ENCODE measurements at regions not wholly inside any gene's neighbourhood (a gene's known extent, or its start where the extent isn't known, plus 50 kb on each side); places are given as distances from the start of the nearest gene placed in this dataset.

DNA sequence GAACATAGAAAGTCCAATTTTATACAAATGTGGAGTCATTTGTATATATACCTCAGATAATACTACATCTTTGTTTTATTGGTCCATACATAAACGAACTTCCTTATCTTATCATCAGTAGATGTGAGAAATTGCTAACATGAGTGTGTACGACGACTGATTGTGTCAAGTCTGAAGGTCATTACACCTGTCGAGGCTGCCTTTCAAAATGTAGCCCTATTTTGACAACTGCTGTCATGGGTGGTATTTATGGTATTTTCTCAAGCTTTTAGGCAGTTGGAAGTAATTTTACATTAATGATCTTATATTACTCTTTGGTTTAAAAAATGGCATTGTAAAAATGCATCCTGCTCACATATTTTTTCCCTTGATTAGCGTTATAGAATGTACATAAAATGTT, 183.7 kb upstream of the DNAJC19 start:
- no peaks in the 10 kb centered on the region for H3K36me3 ChIP-seq (ENCODE audit: control insufficient read depth, low read length)
- H3K9me2 ChIP-seq (replicated peaks; ENCODE audit: control insufficient read depth, low read length): no peaks in the 10 kb centered on the region
- H3K27ac ChIP-seq (ENCODE audit: low read depth, low read length): no peak overlapping the region
- H3F3A ChIP-seq (ENCODE audit: control insufficient read depth, insufficient read depth): no peaks in the 10 kb centered on the region
- H3K79me2 ChIP-seq (ENCODE audit: control insufficient read depth, low read length): no peaks in the 10 kb centered on the region
- H3K4me1 ChIP-seq (ENCODE audit: control insufficient read depth, low read length): no peaks in the 10 kb centered on the region
- no peaks in the 10 kb centered on the region for H3K9me3 ChIP-seq (ENCODE audit: control insufficient read depth, insufficient read depth, low read length)
- no peaks in the 10 kb centered on the region for H4K20me1 ChIP-seq (ENCODE audit: control insufficient read depth, insufficient read depth, low read depth, low read length)
- TF ChIP-seq, protein P1, sequence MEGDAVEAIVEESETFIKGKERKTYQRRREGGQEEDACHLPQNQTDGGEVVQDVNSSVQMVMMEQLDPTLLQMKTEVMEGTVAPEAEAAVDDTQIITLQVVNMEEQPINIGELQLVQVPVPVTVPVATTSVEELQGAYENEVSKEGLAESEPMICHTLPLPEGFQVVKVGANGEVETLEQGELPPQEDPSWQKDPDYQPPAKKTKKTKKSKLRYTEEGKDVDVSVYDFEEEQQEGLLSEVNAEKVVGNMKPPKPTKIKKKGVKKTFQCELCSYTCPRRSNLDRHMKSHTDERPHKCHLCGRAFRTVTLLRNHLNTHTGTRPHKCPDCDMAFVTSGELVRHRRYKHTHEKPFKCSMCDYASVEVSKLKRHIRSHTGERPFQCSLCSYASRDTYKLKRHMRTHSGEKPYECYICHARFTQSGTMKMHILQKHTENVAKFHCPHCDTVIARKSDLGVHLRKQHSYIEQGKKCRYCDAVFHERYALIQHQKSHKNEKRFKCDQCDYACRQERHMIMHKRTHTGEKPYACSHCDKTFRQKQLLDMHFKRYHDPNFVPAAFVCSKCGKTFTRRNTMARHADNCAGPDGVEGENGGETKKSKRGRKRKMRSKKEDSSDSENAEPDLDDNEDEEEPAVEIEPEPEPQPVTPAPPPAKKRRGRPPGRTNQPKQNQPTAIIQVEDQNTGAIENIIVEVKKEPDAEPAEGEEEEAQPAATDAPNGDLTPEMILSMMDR (IDR thresholded peaks at IDR 0.05; ENCODE audit: low read depth, low read length, poor library complexity, severe bottlenecking): no peak
- TF ChIP-seq EZH2phosphoT487 (IDR thresholded peaks at IDR 0.05; ENCODE audit: borderline replicate concordance, low read length): no peak
- peaks cover 2% of the 10 kb centered on the region; the same call in 1 of the 2 replicates for H3K27me3 ChIP-seq (ENCODE audit: control insufficient read depth, low read length)
- H3K4me3 ChIP-seq (ENCODE audit: low read length): no peak overlapping the region
- no peak overlapping the region for H3K4me2 ChIP-seq (ENCODE audit: low read length)

DNA sequence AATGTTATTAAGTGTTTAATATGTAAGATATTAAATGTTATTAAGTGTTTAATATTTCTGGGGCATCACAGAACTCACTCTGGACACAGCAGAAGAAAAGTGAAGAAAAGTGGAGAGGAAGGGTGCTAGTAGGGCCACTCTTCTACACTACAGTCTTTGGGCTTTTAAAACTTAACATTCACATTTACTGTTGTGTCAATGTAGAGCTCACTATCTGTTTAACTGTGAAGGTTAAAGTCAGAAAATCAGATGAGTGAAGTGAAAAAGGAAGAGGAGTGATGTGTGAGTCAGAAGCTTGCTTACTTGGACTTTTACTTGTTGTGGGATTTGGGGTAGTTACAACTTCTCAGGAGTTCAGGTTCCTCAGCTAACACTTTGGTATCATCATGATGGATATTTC, 145.3 kb upstream of the DNAJC19 start:
- Histone ChIP-seq H3K9me2 (replicated peaks; ENCODE audit: control insufficient read depth, low read length) (no peaks in the 10 kb centered on the region), H3K4me1 (ENCODE audit: control insufficient read depth, low read length) (no peaks in the 10 kb centered on the region), H3K27me3 (ENCODE audit: control insufficient read depth, low read length) (peaks cover 6% of the 10 kb centered on the region; the same call in 1 of the 2 replicates), H3K9me3 (ENCODE audit: control insufficient read depth, insufficient read depth, low read length) (no peaks in the 10 kb centered on the region), H3K27ac (ENCODE audit: low read depth, low read length) (no peak overlapping the region), H4K20me1 (ENCODE audit: control insufficient read depth, insufficient read depth, low read depth, low read length) (no peaks in the 10 kb centered on the region), H3K79me2 (ENCODE audit: control insufficient read depth, low read length) (no peaks in the 10 kb centered on the region), H3K4me3 (ENCODE audit: low read length) (no peak overlapping the region), H3F3A (ENCODE audit: control insufficient read depth, insufficient read depth) (no peaks in the 10 kb centered on the region), H3K4me2 (ENCODE audit: low read length) (no peak overlapping the region), H3K36me3 (ENCODE audit: control insufficient read depth, low read length) (no peaks in the 10 kb centered on the region)
- no peak for TF ChIP-seq EZH2phosphoT487 (IDR thresholded peaks at IDR 0.05; ENCODE audit: borderline replicate concordance, low read length)
- TF ChIP-seq, protein P1 (IDR thresholded peaks at IDR 0.05; ENCODE audit: low read depth, low read length, poor library complexity, severe bottlenecking): no peak

DNA sequence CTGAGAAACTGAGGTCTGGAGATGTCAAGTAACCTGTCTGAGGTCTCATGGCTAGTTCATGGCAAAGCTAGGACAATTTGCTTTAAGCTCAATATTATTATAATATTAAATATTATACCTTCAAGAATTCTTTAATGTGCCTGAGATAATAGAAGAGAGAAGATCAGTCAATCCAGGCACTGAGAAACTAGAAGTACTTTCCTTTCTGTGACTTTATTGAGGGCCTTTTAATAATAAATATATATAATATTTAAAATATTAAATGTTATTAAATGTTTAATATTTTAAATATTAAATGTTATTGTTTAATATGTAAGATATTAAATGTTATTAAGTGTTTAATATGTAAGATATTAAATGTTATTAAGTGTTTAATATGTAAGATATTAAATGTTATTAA, 144.3 kb upstream of the DNAJC19 start:
- no peak overlapping the region for H3K4me3 ChIP-seq (ENCODE audit: low read length)
- H3K9me2 ChIP-seq (replicated peaks; ENCODE audit: control insufficient read depth, low read length): no peaks in the 10 kb centered on the region
- H3K4me2 ChIP-seq (ENCODE audit: low read length): no peak overlapping the region
- no peak overlapping the region for H3K27ac ChIP-seq (ENCODE audit: low read depth, low read length)
- H3K79me2 ChIP-seq (ENCODE audit: control insufficient read depth, low read length): no peaks in the 10 kb centered on the region
- H3K36me3 ChIP-seq (ENCODE audit: control insufficient read depth, low read length): no peaks in the 10 kb centered on the region
- H3K9me3 ChIP-seq (ENCODE audit: control insufficient read depth, insufficient read depth, low read length): no peaks in the 10 kb centered on the region
- no peaks in the 10 kb centered on the region for H4K20me1 ChIP-seq (ENCODE audit: control insufficient read depth, insufficient read depth, low read depth, low read length)
- no peaks in the 10 kb centered on the region for H3F3A ChIP-seq (ENCODE audit: control insufficient read depth, insufficient read depth)
- peaks cover 6% of the 10 kb centered on the region; the same call in 1 of the 2 replicates for H3K27me3 ChIP-seq (ENCODE audit: control insufficient read depth, low read length)
- TF ChIP-seq, protein P1 (IDR thresholded peaks at IDR 0.05; ENCODE audit: low read depth, low read length, poor library complexity, severe bottlenecking): no peak
- TF ChIP-seq EZH2phosphoT487 (IDR thresholded peaks at IDR 0.05; ENCODE audit: borderline replicate concordance, low read length): no peak
- no peaks in the 10 kb centered on the region for H3K4me1 ChIP-seq (ENCODE audit: control insufficient read depth, low read length)
